Left lung (tissue), 4 donors: ENCODE measurements at regions not wholly inside any gene's neighbourhood (a gene's known extent, or its start where the extent isn't known, plus 50 kb on each side); places are given as distances from the start of the nearest gene placed in this dataset.
"Not testable (repeated sequence)": the region's sequence is repeated elsewhere in the genome, so short reads cannot be mapped to it uniquely, and the experiment has no call there.

ENCODE experiments used
- ATAC-seq: fragments of 200-7000 bp; cut with Tn5 transposase; one replicate; pipeline ENCODE4 v1.9.1; 2020; ENCODE audit warnings: moderate library complexity
- DNase-seq, 4 donors: peaks; one replicate each; pipeline ENCODE4 v3.0.0-alpha.2; 2013 to 2020
- H3K27ac ChIP-seq, 2 donors: fragments of 200-600 bp; sonication (generic) in 1 of 2; one replicate each; pipeline versions ENCODE4 v1.5.0 to v1.8.0; 2020 to 2021
- H3K27me3 ChIP-seq, 2 donors: fragments of 200-600 bp; sonication (generic) in 1 of 2; one replicate each; pipeline versions ENCODE4 v1.5.0 to v1.8.0; 2020 to 2021
- H3K36me3 ChIP-seq, 2 donors: fragments of 200-600 bp; sonication (generic) in 1 of 2; one replicate each; pipeline versions ENCODE4 v1.5.0 to v1.8.0; 2020 to 2021
- H3K4me1 ChIP-seq, 2 donors: fragments of 200-600 bp; one replicate each; pipeline ENCODE4 v1.8.0; 2021
- H3K4me3 ChIP-seq, 2 donors: fragments of 200-600 bp; sonication (generic) in 1 of 2; one replicate each; pipeline versions ENCODE4 v1.5.0 to v1.8.0; 2020 to 2021; ENCODE audit warnings: mild to moderate bottlenecking in 1 of 2
- H3K9me3 ChIP-seq, 2 donors: fragments of 200-600 bp; sonication (generic) in 1 of 2; one replicate each; pipeline versions ENCODE4 v1.5.0 to v1.8.0; 2020 to 2021
- CTCF ChIP-seq, 2 donors: fragments of 200-600 bp; sonication (generic) in 1 of 2; IDR thresholded peaks; one replicate each; pipeline versions ENCODE4 v1.5.0 to v1.8.0; 2021; ENCODE audit warnings: antibody characterized with exemption in 2 of 2
- intact Hi-C, 2 donors: fragments of 100-400 bp; cut with DNase I; formaldehyde crosslinking; loops; one replicate each; pipeline versions ENCODE4 v1.11.2 to v1.14.2; 2022
- donor health status: DM: no; HTN: yes; CAD: no.
- donor health status: DM: no; HTN: no; CAD: no.

- Histone ChIP-seq H3K36me3 (no peaks in the 10 kb centered on the region), H3K4me3 (no peak overlapping the region), H3K4me1 (no peaks in the 10 kb centered on the region), H3K27me3 (no peaks in the 10 kb centered on the region), H3K9me3 (no peaks in the 10 kb centered on the region), H3K27ac (no peak overlapping the region)
- DNase-seq (no peak), ATAC-seq (no peak)
- intact Hi-C loops = no loop called here
- TF ChIP-seq CTCF (IDR thresholded peaks at IDR 0.05) = no peak
Observed at GRCh38 chr13:44649834-44650233, 73.7 kb upstream of the TSC22D1 start.

- intact Hi-C loops = no loop called here
- H3K27ac ChIP-seq = no peak overlapping the region
- no peak overlapping the region for H3K4me3 ChIP-seq
- no peak for TF ChIP-seq CTCF (IDR thresholded peaks at IDR 0.05)
- no peaks in the 10 kb centered on the region for H3K9me3 ChIP-seq
- DNase-seq (no peak), ATAC-seq (no peak)
- no peaks in the 10 kb centered on the region for H3K4me1 ChIP-seq
- H3K36me3 ChIP-seq = no peaks in the 10 kb centered on the region
- H3K27me3 ChIP-seq = no peaks in the 10 kb centered on the region
Observed at GRCh38 chr13:44649104-44649428, 72.9 kb upstream of the TSC22D1 start.

GRCh38 chr13:44648392-44649103, 72.4 kb upstream of the TSC22D1 start:
- no peak for TF ChIP-seq CTCF (IDR thresholded peaks at IDR 0.05)

GRCh38 chr13:44647560-44647959, 71.4 kb upstream of the TSC22D1 start:
- ATAC-seq, intact Hi-C loops, H3K36me3 ChIP-seq, H3K4me1 ChIP-seq, H3K27me3 ChIP-seq, H3K4me3 ChIP-seq, DNase-seq, H3K9me3 ChIP-seq, H3K27ac ChIP-seq: not testable (repeated sequence)

More at GRCh38 chr13:44648392-44649103, 72.4 kb upstream of the TSC22D1 start:
- intact Hi-C loops = no loop called here
- H3K4me3 ChIP-seq = no peak overlapping the region
- H3K36me3 ChIP-seq = no peaks in the 10 kb centered on the region
- ATAC-seq (no peak), DNase-seq (no peak)
- H3K27me3 ChIP-seq = no peaks in the 10 kb centered on the region
- H3K27ac ChIP-seq = no peak overlapping the region
- H3K4me1 ChIP-seq = no peaks in the 10 kb centered on the region
- H3K9me3 ChIP-seq = no peaks in the 10 kb centered on the region

GRCh38 chr13:44646044-44646443, 69.9 kb upstream of the TSC22D1 start:
- Histone ChIP-seq H3K27ac (no peak overlapping the region), H3K9me3 (no peaks in the 10 kb centered on the region), H3K27me3 (no peaks in the 10 kb centered on the region), H3K4me1 (no peaks in the 10 kb centered on the region), H3K36me3 (no peaks in the 10 kb centered on the region), H3K4me3 (no peak overlapping the region)
- ATAC-seq (no peak), DNase-seq (no peak)
- no peak for TF ChIP-seq CTCF (IDR thresholded peaks at IDR 0.05)
- intact Hi-C loops = no loop called here

- intact Hi-C loops = no loop called here
- Histone ChIP-seq H3K4me1 (no peaks in the 10 kb centered on the region), H3K36me3 (no peaks in the 10 kb centered on the region), H3K4me3 (no peak overlapping the region), H3K27ac (no peak overlapping the region), H3K9me3 (no peaks in the 10 kb centered on the region), H3K27me3 (no peaks in the 10 kb centered on the region)
- ATAC-seq (no peak), DNase-seq (no peak)
- no peak for TF ChIP-seq CTCF (IDR thresholded peaks at IDR 0.05)
Observed at GRCh38 chr13:44643256-44643655, 67.1 kb upstream of the TSC22D1 start.
